GM19328 (cell line): ENCODE measurements at regions not wholly inside any gene's neighbourhood (a gene's known extent, or its start where the extent isn't known, plus 50 kb on each side); places are given as distances from the start of the nearest gene placed in this dataset.
A peak's percentile ranks its signal among the peaks of the same experiment; 100 is the strongest.

Experiments
- ATAC-seq: cut with Tn5 transposase; IDR thresholded peaks from one replicate; pipeline ENCODE4 v1.9.1; 2021; ENCODE audit warnings: mild to moderate bottlenecking, moderate library complexity; ENCODE audit not compliant: unreplicated experiment

DNA sequence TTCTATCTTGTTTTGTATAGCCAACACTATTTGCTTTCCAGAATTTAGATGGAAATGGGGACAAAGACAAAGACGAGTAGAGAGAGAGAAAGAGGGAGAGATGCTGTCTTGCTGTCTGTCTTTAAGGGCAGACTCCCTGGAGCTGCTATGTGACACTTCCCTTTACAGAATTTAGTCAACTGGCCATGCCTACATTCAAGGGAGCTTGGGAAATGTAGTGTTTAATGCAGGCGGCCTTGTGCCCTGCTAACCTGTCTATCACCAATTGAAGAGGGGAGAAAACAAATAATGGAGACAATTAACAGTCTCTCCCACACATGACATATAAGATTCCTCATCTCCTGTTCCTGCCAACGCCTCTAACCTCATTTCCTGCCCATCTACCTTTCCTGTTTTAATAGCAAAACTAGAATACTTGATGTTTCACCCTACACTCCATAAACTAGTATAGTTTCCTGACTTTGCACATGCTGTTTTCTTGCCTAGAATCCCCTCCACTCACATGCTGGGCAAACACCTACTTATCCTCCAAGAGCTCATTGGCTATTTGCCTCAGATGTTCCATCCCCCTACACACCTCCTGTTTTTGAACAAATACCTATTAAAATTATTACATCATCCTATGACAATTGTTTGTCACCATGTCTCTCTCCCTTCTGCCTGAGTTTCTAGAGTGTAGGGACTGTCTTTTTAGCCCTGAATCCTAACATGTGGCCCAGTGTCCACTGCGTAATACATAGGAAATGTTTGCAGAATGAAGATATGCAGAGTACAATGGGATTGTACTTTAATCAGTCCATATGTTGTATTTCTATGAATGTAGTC is 117.2 kb downstream of the SLC25A24 start:
- no peak for ATAC-seq

DNA sequence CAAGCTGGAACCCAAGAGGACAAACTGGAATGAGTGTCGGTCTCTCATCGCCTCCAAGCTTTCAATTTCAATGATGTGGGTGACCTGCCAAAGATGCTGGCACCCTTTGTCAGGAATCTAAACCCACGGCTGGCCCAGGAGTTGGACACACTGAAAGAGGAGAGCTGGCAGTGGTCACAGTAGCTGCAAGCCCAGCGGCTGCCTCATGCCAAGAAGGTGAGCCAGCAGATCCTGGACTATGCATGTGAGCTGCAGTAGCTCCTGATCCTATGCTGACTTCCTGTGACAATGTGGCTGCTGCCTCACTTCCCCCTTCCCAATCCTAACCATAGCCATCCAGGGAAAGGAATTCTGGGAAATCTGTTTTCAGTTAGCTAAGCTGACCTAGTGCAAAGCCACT is 117.0 kb upstream of the VAV3 start:
- no peak for ATAC-seq

DNA sequence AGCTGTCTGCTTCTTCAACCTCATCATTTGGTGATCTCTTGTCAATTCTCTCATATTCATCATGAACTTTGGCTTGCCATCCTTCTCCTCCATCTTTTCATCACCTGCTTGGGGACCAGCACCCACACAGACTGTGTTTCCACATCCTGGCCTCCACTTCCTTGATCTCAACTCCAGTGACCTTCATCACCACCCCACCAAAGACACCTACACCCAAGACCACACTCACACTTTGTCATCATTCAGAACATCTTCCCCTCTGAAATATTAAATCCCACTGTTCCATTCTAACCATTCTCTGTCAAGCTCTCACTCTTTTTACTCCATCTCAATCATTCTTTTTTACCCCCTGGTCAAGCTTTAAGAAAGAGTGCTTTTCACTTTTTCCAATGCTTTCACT is 115.5 kb upstream of the VAV3 start:
- no peak for ATAC-seq

DNA sequence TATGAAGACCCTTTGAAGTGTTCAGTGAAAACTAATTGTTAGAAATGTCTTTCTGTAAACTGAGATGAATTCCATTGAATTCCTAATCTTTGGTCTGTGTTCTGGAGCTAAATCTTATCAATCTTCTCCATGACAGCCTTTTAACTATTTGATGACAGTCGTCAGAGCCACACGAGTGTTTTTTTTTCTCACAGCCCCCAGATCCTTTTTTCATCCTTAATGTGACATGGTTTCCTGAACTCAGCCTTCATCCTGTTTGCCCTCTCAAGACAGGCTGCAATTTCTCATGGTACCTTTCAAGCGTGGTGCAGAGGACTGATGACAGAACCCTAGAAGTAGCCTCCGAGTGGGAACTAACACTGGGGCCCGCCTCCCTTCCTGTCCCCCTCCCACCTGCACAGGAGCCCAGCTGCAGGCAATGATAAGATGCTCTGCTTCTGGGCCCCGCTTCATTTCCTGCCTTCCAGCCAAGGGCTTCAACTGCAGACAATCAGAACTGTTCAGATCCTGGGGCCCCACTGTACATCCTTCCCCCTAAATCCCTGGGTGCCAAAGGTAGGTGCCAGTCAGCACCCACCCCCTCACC is 114.6 kb upstream of the VAV3 start:
- ATAC-seq, result no peak

DNA sequence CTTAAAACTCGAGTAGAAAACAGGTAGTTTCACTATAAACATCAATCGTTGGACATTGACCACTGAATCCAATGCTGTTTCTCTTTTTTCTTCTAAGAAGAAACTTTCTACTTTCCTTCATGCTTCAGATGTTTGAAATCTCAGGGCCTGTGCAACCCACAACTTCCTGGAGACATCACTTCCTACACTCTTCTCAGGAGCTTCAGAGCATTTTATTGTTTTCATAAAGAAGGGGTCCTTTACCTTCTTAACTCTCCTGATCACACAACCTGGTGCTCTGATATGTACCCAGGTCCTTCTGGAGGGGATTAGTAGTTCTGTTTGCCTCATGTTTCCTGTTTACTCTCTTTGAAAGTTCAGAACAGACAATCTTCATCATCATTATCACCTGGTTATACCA is 113.0 kb upstream of the VAV3 start:
- no peak for ATAC-seq

DNA sequence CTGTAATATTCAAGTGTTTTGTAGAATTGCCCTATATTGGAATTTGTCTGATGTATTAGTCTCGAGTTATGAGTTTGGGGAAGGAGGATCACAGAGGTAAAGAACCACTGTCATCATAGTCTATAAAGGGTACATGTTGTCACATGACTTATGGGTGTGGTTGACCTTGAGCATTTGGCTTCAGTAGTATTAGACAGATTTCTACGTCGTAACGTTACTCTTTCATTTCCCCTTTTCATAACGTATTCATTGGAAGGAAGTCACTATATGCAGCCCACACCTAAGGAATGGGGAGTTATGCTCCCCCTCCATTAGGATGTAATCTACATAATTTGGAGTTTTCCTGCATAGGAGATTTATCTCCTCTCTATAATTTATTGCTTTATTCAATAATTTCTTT is 110.1 kb upstream of the VAV3 start:
- peak; percentile 66 for ATAC-seq

DNA sequence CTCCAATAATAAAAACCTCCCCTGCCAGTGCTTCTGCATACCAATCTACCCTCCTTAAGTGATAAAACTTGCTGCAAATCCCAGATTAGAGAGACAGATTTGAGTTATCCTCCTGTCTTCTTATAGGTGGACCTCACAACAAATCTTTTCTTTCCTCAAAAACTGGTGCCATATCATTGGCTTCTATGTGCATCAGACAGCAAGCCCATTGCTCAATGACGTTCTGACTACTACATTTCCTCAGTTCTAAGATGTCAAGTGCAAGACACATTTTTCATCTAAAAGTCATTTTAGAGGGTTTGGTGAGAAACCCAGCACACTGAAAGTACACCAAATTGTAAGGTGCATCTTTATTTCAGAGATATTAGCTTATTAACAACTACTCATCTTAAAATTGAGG is 107.8 kb upstream of the VAV3 start:
- no peak for ATAC-seq

DNA sequence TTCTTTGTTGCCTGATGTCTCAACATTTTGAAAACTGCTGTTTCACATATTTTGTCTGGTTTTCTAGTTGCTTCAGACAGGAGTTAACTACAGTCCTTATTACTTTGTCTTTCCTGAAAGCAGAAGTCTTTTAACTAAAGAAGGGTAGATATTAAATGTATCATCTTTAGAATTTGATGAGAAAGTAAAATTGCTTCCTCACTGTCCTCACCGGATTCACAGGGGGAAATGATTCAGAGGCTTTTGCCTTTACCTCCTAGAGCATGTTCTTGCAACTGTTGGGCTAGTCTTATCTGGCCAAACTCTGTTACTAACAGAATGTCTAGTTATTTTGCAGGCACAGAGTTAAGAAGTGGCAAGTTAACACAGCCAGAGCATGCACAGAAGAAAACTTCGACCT is 107.2 kb upstream of the VAV3 start:
- ATAC-seq, result no peak

DNA sequence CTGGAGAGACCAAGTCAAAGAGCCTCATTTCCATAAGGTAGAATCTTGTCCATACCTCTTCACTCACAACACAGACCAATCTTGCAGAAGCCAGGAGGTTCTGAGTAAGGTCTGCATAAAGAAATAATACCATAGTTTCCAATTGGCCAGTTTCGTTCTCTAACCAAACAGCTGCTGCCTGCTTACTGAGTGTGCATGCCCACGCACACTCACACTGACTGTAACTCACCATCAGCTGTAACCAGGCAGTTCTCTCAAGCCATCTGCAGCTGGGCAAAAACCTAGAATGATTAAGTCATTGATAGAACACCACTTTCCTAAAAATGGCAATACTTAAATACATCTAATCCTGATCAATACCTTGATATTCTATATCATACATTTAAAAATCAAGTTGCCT is 106.6 kb upstream of the VAV3 start:
- ATAC-seq, result no peak

DNA sequence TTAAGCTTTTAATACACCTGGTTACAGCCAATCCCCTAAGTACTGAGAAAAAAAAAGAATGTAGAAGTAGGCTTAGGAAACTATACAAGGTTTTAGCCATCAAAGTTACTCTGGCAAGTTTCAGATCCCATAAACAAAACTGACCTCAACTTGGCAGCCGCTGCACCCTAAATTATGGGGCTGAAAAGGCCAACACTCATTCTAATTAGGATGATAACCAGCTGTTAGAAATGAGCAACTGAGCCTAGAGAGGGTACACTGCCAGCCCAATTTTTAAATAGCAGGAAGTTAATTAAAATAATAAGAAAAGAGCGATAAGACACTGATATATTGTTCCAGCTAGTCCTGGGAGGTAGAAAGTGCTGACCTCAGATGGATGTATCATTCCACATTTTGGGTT is 105.7 kb upstream of the VAV3 start:
- ATAC-seq, result no peak

DNA sequence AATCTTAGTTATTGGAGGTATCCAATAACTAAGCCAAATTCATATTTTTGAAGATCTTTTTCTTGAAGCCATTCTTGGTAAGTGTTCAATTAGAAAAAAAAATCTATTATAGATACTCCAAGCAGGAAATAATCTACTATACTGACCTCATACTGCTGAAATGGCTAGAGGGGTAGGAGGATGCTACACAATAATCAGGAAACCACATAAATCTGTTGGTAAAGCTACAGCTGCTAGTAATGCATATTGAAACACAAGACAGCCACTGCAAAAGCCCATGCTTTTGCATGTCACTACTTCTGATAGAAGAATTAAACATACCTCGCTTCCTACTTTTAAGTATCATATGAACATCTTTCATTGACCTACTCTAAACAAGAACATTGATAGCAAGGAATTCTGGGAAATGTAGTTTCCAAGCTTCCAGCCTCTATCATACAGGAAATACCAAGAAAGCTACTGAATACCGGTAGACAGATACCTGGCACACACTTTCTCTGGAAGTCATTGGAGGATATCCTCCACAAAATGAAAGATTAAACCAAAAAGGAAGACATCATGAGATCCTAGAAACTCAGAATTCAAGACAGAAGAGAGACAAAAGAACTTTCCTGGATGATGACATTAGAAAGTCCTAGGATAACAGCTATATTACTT is 103.0 kb upstream of the VAV3 start:
- ATAC-seq, result no peak

DNA sequence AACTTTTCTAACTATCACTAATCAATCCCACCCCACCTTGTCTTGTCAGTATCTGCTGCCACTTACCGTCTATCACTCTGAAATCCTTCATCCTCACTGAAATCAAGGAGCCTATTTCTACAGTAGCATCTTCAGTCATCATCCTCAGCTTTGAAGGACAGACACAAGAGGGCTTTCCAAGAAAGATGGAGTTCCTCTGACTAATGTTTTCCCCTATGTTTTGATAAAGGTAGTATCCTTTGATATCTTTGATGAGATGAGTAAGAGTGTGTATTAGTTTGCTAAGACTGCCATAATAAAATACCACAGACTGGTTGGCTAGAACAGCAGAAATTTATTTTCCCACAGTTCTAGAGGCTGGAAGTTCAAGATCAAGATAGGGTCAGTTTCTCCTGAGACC is 101.8 kb upstream of the VAV3 start:
- no peak for ATAC-seq

DNA sequence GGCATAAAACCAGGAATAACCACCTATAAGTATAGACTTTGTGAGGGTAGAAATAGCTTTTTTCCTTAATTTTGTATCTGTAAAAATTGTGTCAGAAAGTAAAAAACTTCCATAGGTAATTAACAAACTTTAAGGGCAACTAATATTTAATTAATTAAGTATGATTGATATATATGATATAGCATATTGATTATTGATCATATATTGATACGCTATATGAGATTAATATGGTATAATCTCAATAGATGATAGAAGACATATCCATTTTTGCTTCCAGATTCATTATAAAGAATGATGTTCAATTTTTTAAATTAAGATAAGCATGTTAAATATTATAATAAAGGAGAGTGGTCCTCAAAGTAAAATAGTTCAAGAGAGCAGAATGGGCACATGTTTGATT is 99.3 kb upstream of the VAV3 start:
- no peak for ATAC-seq

DNA sequence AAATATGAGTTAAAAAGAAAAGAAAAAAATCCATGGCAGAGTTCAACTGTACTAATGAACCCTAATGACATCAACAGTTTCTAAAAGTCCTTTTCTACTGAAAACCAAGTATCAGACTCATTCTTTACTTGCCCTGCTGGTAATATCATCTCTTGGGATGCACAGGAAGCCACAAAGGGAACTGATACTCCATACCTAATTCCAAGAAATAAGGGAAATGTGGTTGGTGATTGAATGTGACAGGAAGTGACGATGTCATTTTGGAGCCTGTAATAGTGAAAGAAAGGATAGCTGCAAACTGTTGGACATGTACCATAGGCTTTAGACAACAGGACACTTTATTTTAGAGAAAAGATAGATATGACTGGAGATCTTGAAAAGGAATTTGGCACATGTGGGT is 98.7 kb upstream of the VAV3 start:
- no peak for ATAC-seq

DNA sequence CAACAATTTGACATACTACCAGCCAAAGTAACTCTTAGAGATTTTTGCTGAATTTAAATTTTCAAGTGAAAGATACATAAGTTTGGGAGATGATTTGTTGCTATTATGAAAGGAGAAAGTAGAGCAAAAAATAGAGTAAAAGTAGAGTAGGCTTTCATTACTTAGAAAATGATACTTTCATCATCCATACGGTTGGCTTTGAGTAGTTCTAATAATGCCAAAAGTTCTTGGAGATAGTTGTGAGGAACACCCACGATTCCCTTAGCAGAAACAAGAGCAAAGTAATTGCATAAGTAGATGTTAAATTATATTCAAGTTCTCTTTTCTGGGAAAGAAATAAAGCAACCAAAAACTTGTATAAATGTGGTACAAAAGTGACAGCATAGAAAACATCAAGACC is 95.0 kb upstream of the VAV3 start:
- no peak for ATAC-seq

DNA sequence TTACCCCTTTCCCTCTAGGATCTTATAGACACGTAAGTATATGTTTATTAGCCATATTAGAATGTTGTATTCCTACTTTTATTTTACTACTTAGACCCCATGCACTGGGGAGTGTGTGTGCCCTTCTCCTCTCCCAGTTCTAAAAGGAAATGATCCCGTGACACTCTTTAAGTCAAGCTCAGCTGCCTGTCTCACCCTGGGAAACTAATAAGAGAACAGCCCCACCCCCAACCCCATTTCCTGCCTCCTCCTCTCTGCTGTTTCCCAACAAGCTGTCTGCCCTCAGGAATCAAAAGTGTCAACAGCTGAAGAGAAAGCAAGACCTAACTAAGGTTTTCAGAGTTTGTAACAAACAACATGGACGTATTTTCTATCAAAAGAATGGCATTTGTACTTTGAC is 92.6 kb upstream of the VAV3 start:
- ATAC-seq, result no peak

DNA sequence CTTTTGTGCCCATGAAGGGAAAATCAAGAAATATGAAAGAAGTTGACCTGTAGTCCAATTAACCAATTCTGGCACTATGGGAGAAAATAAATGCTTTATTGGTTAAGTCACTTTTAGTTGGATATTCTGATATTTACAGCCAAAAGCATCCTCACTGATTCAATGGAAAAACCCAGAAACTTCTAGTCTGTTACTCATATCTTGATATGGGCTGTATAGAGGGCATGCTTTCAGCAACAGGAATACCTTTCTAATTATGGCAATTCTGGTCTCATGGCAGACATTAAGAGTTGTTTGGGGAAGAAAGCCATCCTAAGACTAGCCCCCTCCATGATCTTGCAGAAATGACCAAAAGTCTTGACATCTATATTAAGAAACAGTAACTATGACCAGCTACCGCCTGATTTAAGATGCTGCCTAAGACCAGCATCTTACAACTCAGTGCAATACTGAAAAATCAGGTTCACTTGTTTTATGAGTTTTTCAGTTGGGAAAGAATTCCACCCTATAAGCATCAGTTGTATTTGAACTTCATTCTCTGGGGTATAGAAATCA is 91.5 kb upstream of the VAV3 start:
- ATAC-seq, result no peak

DNA sequence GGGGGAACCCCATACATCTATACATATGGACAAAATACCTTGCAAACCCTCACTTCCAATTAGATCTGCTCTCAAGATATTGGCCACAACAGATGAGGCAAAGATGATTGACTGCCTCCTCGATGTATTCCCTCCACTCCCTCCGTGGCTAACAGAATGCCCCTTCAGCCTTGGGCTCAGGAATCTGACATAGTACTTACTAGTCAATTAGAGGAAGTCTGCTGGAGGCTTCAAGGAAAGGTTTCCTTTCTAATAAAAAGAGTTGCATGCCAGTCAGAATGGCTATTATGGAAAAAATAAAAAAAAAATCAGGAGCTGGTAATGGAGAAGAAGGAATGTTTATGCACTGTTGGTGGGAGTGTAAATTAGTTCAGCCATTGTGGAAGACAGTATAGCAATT is 90.4 kb upstream of the VAV3 start:
- no peak for ATAC-seq

DNA sequence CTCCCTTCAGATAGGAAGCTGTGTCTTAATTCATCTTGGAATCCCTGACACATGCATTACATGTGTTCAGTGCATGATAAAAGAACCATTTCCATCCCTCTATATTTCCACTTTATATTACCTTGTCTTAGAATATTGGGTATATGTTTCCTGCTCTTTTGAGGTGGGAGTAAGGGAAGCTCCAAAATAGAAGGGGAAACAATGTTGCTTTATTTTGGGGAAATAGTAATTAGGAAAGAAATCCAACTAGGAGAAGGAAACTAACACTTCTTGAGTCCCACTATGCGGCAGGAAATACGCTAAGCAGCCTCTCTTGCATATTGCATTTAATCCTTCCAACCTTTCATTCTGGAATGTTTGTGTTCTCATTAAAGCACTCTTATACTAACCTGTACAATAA is 89.4 kb upstream of the VAV3 start:
- no peak for ATAC-seq

DNA sequence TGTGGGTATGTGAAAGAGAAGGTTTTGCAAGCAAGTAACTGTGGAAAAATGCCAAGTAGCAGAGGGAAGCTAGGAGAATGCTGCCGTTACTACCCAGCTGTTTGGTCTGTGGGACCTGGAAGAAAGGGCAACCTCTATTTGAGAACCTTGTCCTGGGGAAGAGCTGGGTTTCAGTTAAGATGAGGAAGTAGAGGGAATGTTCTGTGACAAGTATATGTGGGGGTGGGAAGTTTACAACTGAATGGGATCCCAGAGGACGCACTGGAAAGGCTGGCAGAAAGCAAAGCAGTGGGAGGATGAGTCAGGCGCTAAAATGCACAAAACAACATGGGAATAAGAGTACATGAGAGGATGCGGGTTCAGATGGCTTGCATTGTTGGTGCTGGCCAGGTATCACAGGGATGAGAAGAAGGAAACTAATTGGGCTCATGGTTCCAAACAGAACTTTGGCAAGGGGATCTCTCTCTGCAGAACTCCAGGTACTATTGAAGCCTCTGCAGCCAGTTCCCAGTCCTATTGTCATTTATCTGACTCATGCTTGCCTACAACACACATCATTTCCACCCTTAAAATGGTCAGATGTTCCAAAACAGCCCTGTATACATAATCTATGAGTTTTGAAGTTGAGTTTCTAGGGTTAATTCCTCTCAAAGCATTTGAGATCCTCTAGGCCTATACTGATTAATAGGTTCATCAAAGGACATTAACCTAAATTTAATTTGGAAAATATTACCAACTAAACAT is 88.5 kb upstream of the VAV3 start:
- ATAC-seq, result no peak

DNA sequence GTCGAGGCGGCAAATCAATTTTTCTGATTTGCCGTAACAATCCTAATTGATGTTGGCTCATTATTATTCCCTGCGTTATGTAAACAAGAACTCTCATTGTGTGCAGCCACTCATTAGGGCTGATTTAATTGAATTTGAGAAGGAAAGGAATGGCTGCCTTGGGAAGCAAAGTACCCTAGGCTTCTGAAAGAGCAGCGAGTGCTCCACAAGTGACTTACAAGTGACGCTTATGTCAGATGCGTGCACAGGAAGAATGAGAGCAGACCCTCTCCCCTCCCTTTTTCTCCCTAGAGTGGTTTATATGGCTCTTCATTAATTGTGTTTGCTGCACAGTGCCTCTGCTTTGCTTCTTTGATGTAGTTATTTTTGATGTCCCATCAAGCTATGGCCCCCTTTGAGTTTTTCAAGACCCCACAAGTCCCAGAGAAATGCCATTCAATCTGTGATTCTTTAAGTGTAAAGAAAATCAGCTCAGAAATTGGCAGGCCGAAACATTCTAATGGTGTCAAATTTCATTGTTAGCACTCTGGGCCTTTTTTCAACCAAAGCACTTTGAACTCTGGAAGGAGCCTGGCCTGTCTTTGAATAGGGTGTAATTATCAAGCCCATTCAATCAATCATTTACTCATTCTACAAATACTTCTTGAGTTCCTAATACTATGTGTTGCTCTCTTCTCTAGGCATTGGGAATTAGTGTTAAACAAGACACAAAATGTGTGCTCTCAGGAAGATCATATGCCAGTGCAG is 86.8 kb upstream of the VAV3 start:
- no peak for ATAC-seq
